GM21360 (cell line): ENCODE measurements at regions not wholly inside any gene's neighbourhood (a gene's known extent, or its start where the extent isn't known, plus 50 kb on each side); places are given as distances from the start of the nearest gene placed in this dataset.
"Not testable (repeated sequence)": the region's sequence is repeated elsewhere in the genome, so short reads cannot be mapped to it uniquely, and the experiment has no call there.

ENCODE experiments used
- ATAC-seq: cut with Tn5 transposase; IDR thresholded peaks from one replicate; pipeline ENCODE4 v1.9.1; 2021; ENCODE audit warnings: mild to moderate bottlenecking, moderate library complexity; ENCODE audit not compliant: unreplicated experiment

DNA sequence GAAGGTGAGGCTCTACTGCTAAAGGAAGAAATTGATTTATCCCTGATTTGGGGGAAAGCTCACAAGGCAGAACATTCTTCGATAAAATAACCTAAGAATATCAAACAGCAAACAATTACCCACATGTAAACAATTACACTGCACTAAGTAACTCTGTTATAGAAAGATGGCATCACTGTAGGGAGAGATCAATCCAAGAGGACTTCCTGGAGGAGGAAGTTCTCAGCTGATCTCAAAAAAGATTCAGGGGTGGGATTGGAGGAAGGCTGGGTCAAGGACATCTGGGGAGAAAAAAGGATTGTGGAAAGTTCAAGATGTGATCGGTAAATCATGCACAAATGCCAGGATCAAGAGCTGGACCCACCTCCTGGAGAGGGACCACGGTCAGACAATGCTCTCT lies 361.0 kb upstream of the SULF2 start:
- no peak for ATAC-seq

DNA sequence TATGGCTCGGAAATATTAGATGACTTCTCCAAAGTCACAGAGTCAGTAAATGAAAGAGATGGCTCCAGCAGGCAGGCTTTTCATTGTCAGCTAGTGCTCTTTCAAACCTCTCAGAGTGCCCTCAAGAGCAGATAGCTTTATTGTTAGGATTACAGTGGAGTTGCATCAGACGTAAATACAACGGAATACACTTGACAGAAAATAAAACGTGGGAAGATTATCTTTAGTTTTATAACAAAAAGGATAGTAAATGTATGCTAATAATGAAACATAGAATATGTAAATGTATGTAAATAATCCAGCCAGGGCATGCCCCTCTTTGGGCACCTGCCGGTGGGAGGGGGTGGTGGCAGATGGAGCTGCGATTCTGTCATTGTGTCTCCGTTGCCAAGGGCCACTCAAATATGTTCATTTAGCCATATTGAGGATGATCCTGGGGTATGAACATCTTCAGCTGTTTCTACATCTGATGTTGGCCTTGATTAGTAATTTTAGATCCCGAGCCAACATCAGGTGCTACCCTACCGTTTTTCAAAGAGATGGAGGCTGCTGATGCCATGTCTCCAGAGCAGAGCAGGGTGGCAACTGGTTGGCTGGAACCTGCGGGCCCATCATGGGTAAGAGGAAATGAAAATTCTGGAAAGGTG lies 358.3 kb upstream of the SULF2 start:
- no peak for ATAC-seq

DNA sequence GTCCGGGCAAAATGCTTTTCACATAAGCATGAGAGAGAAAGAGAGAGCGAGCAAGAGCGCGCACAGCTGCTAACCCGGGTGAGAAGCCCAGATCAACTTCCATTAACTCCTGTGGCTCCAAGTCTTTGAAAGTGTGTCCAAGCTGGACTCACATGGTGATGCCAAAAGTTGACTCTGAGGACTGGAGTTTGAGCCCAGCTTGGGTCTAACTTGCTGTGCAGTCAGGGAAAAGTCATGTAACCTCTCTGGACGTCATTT lies 357.2 kb upstream of the SULF2 start:
- no peak for ATAC-seq

DNA sequence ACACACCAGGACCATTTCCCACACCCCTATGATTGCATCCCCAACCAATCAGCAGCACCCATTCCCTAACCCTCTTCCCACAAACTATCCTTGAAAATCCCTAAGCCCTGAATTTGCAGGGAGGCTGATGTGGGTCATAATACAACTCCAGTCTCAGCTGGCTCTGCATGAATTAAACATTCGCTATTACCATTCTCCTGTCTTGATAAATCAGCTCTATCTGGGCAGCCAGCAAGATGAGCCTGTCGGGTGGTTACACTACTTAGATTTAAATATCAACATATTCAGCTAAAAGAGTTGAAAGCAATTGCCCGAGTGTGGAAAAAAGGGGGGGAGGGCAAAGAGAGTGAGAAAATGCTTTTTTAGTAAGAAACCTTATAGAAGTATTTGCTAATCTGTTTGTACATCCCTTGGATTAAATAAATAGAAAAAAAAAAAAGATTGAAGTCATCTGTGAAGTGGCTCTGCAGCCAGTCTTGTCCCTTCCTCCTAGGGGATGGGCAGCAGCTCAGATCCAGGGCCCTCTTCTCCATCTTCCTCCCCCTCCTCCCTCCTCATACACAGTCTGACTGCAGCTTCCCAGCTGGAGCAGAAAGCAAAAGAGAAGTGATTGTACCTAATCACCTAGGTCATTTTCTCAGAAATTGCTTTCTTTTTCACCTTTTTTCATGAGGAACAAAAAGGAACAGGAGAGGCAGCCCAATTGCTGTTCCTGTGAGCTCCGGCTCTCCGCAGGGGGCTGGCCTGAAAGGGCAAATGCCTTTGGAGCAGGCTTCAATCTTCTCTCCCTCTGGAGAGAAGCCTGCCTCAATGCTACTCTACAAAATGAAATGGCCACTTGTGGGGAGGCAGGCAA lies 356.6 kb upstream of the SULF2 start:
- ATAC-seq = no peak

DNA sequence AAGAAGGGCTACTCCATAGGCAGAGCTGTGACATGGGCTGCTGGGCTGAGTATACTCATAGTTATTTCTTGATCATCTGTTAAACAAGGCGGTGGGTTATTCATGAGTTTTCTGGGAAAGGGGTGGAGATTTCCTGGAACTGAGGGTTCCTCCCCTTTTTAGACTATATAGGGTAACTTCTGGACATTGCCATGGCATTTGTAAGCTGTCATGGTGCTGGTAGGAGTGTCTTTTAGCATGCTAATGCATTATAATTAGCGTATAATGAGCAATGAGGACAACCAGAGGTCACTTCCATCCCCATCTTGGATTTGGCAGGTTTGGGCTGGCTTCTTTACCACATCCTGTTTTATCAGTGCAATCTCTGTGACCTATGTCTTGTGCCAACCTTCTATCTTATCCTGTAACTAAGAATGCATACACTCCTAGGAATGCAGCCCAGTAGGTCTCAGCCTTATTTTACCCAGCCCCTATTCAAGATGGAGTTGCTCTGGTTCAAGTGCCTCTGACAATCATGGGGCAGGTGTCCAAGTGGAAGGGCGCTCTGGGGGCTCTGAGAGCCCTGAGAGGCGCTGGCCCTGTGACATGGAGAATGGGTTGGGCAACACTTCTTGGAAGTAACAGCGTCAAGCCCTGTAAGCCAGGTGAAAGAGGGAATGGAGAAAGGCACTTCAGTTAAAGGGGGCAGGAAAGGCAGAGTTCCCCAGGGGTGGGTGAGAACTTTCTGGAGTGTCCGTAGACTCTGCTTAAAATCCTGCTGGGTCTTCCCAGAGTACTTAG lies 354.2 kb upstream of the SULF2 start:
- no peak for ATAC-seq

DNA sequence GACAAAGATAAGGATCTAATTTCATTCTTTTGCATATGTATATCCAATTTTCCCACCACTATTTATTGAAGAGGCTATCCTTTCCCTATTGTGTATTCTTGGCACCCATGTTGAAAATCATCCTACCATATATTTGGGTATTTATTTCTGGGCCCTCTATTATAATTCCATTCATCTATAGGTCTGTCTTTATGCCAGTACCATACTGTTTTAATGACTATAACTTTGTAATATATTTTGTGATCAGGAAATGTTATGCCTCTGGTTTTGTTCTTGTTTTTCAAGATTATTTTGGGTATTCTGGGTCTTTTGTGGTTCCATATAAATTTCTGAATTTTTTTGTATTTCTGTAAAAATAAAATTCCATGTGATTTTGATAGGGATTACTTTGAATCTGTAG lies 347.6 kb upstream of the SULF2 start:
- no peak for ATAC-seq

DNA sequence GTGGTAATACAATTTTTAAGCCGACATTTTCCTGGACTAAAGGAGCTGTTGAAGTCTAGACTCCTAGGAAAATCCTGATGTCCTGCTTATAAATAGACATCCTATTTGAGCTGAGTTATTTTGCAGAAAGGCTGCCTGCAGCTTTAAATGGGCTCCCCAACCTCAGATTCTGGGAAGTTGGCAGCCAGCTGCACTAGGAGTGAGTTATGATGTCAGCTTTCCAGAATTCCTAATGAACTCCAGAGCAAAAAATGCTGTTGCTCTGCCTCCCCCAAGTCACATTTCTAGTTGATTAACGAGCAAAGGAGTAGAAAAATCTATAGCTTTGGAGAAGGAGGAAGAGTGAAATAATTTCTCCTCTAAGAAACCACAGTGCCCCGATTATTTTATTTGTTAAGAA lies 346.3 kb upstream of the SULF2 start:
- ATAC-seq = no peak

DNA sequence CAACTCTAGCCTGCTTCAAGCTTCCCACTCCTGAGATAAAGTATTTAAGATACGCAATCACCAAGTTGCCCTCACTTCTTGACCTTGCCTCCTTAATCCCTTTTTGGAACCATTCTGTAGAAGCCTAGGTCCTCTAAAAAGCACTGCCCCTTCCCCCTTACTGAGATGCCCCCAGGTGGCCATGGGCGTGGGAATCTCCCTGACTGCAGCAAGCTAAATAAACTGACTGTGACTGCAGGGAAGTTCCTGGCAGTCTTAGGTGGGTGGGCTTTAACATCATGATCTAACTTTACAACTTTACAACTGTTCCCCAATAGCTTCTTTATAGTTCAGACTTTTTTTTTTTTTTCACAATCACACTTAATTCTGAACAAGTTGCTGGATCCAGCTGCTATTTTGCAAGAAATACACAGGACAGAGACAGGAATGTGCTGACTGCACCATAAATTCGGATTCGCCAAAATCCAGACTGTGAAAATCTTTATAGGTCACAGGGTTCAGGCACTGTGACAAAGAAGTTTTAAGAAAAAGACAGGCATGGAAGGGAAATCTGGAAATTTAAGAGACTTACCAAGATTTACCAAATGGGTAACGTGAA lies 344.2 kb upstream of the SULF2 start:
- no peak for ATAC-seq

DNA sequence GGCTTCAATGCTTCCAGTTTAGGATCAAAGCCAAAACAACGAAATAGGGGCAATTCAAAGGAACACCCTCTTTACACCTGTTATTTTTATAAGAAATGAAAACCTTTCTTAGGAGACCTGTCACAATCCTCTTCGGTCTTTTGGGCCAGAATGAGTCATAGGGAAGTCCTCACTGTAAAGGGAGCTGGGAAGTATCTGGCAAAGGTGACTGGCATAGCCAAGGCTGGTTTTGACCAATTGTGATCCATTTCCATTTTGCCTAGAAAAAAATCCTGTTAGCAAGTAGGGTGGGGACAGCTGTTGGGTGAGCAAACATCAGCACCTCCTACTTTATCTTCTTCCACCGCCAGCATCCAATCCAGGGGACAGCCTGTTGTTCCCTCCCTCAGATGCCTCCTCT lies 343.2 kb upstream of the SULF2 start:
- no peak for ATAC-seq

DNA sequence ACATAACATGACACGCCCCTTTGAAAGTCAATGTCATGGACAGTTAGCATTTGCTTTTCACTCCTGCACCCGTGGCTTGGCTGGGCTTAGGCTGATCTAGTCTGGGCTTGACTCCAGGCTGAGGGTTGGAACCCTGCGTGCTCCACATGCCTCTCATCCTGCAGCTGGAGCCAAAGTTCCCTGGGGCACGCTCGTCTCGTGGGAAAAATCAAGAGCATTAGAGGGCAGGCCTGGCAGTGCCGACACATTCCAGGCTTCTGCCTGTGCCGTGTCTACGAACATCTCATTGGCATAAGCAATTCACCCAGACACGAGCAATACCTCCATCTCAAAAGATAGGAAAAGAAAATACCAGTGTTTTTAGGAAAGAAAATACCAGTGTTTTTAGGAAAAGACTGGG lies 342.7 kb upstream of the SULF2 start:
- not testable (repeated sequence) for ATAC-seq

DNA sequence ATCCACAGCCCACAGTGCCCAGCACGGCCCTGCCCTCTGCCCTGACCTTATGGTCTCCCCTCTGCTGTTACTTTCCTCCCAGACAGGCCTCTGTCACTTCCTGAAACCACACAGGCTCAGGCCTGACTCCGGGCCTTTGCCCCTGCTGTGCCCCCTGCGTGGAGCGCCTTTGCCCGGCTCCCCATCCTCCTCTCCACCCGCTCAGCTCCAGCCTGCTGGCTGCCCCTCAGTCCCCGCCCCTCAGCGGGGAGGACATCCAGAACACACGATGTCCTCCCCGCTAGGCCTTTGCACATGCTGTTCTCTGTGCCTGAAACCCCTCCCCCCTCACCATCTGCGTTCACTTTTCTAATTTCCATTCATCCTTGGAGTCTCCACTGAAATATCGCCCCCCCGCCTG lies 341.9 kb upstream of the SULF2 start:
- not testable (repeated sequence) for ATAC-seq

DNA sequence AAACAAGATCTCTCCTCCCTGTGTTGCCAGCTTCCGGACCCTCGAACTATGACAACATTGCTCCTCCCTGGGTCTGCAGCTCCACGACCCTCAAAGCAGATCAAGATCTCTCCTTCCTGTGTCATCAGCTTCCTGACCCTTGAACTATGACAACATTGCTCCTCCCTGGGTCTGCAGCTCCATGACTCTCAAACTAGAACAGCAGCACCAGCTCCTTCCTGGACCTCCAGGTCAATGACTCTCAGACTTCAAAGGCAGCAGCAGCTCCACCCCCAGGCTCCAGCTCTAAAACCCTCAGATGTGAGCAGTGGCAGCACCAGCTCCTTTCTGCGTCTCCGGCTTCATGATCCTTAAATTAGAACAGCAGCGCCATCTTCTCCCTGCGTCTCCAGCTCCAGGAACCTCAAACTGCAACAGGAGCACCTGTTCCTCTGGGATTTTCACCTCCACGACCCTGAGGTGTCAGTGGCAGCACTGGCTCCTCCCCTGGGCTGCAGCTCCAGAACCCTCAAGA lies 341.0 kb upstream of the SULF2 start:
- ATAC-seq = no peak

DNA sequence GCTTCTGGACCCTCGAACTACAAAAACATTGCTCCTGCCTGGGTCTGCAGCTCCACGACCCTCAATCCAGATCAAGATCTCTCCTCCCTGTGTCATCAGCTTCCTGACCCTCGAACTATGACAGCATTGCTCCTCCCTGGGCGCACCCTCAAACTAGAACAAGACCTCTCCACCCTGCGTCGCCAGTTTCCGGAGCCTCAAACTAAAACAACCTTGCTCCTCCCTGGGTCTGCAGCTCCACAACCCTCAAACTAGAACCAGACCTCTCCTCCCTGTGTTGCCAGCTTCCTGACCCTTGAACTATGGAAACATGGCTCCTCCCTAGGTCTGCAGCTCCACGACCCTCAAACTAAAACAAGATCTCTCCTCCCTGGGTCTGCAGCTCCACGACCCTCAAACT lies 339.7 kb upstream of the SULF2 start:
- no peak for ATAC-seq

DNA sequence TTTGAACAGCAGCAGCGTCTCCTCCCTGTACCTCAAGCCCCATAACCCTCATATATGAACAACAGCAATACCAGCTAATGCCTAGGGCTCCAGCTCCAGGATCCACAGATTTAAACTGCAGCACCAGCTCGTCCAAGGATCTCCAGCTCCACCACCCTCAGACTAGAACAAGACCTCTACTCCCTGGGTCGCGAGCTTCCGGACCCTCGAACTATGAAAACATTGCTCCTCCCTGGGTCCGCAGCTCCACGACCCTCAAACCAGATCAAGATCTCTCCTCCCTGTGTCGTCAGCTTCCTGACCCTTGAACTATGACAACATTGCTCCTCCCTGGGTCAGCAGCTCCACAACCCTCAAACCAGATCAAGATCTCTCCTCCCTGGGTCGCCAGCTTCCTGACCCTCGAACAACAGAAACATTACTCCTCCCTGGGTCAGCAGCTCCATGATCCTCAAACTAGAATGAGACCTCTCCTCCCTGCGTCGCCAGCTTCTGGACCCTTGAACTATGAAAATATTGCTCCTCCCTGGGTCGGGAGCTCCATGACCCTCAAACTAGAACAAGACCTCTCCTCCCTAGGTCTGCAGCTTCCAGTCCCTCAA lies 339.0 kb upstream of the SULF2 start:
- ATAC-seq = no peak

DNA sequence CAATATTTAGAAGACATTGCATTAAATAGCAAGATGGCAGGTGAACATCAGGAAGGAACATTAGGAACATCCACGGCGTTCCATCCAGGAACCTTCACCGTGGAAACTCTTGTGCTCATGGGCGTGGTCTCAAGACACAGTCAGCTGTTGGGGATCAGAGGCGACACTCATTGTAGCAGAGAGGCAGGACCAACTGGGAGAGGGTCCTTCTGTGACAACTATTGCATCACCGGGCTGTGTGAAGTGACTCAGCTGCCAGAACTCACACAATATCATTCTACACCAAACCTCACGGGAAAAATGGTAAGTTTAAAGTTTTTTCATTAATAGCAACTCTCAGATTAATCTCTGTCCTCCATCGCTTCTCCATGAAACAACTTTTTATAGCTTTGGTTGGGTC lies 334.8 kb upstream of the SULF2 start:
- ATAC-seq = no peak

DNA sequence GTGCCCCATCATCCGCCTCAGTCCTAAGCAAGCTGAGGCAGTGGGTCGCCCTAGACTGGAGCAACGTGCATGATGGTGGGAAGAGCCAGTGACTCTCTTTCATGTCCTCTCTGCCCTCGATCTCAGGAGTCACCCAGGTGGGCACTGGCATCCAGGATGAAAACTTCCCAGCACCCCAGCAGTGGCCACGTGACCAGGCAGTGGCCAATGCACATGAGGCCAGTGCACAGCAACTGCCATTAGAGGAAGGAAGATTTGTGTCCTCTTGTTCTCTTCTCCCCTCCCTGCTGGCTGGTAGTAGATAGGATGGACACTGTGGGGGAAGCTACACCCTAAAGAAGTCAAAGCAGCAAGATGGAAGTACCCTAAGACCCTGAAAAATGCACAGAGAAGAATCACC lies 334.1 kb upstream of the SULF2 start:
- ATAC-seq = not testable (repeated sequence)

DNA sequence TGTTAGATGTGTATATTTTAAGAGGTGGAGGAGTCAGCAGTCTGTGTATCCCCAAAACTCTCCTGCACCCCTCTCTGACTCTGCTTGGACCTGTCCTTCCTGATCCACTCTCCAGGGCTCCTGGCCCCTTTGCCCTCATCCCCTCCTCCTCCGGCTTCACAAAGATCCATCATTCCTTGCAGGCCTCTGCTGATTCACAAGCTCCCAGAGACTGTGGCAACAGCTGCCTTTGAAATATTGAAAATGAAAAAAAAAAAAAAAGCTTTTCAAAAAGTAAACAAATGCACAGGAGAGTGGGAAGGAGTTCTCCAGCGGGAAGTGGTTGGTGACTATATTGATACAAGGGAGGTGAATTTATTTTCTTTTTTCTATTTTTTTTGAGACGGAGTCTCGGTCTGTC lies 330.2 kb upstream of the SULF2 start:
- ATAC-seq = no peak

DNA sequence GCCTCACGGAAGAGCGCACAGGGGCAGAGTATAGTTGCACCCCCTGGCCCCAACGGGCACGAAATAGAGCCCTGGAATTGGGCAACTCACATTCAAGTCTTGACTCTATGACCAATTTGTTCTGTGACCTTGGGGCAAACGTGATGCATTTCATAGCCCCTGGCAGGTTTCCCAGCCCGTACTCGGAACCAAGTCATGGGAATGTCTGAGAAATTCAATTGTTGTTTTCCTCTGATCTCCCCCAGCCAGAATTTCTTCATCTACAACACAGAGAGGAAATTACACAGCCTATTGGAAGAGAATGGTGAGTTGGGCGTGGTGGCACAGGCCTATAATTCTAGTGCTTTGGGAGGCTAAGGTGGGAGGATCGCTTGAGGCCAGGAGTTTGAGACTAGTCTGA lies 322.3 kb upstream of the SULF2 start:
- no peak for ATAC-seq

DNA sequence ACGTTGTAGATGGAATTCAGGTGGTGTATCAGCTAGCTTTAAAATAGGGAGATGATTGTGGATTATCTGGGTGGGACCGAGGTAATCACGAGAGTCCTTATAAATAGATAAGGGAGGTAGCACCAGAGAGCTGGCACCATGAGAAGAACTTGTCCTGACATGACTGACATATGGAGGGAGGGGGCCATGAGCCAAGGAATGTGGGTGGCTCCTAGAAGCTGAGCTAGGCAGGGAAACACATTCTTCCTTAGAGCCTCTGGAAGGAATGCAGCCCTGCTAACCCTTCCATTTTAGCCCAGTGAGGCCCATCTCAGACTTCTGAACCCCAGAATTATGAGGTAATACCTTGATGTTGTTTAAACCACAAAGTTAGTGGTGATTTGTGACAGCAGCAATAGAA lies 321.1 kb upstream of the SULF2 start:
- no peak for ATAC-seq

DNA sequence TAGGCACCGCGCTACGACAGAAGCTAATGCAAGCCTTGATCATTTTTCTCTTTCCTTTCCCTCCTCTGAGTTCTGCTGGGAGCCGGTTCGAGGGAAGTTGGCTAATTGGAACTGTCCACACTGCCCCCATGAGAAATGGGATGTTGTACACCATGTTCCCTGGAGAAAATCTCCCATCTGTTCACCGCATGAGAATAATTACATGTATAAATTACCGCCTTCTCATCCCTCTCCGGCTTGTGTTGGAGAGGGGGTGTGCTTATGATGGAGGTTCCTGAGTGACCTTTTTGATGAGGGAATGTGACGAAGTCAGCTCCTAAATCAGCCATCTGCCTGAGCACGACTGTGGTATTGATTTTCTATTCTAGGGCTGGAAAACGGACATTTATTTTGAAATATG lies 320.2 kb upstream of the SULF2 start:
- ATAC-seq = no peak
